Endothelial cell of umbilical vein (primary cell): ENCODE measurements at regions not wholly inside any gene's neighbourhood (a gene's known extent, or its start where the extent isn't known, plus 50 kb on each side); places are given as distances from the start of the nearest gene placed in this dataset.

Experiments
- BruUV-seq: library from RNA; stranded (reverse); fragments of 400-500 nt; replicated peaks from 2 replicates; lab custom pipeline; 2021; lab: Mats Ljungman, UMichigan
- CTCF ChIA-PET: fragments of 300-600, 350-600 bp; sonication (Branson Sonifier 250); formaldehyde crosslinking; loops from one replicate; lab custom pipeline; 2021; ENCODE audit warnings: antibody characterized with exemption, inconsistent platforms; lab: Charles Lee
- POLR2A ChIA-PET: fragments of 300-600, 350-600 bp; sonication (Branson Sonifier 250); formaldehyde crosslinking; loops from one replicate; lab custom pipeline; 2021; ENCODE audit warnings: antibody characterized with exemption, inconsistent platforms; lab: Charles Lee
- DNase-seq: peaks from one replicate; pipeline ENCODE4 v3.0.0-alpha.2; 2011; ENCODE audit warnings: low read depth, low spot score
- FAIRE-seq: peaks from 2 replicates; lab custom pipeline; 2011; peaks lifted over from hg19 to GRCh38; lab: Jason Lieb, UNC
- H2AFZ ChIP-seq: 2 replicates; pipeline ENCODE4 v1.6.0; 2012; ENCODE audit warnings: low read depth, low read length, control low read depth, inconsistent platforms
- H3K27ac ChIP-seq: 2 replicates; pipeline ENCODE4 v1.5.1; 2011; ENCODE audit warnings: low read depth, mild to moderate bottlenecking, control low read depth, low read length, moderate library complexity; ENCODE audit not compliant: insufficient read depth
- H3K27me3 ChIP-seq, 2 experiments: 2 replicates each; pipeline versions ENCODE4 v1.6.0 to v1.6.1; 2011; ENCODE audit warnings: low read length in 2 of 2, mixed read lengths in 1 of 2; ENCODE audit not compliant: control insufficient read depth in 2 of 2, insufficient read depth in 2 of 2
- H3K36me3 ChIP-seq, 2 experiments: 2 replicates in 1 of 2; 3 replicates in 1 of 2; pipeline ENCODE4 v1.5.1; 2011; ENCODE audit warnings: low read length in 2 of 2, mild to moderate bottlenecking in 1 of 2, moderate library complexity in 1 of 2; ENCODE audit not compliant: control insufficient read depth in 2 of 2, insufficient read depth in 2 of 2; ENCODE audit errors: extremely low read depth in 1 of 2
- H3K4me1 ChIP-seq: 3 replicates; pipeline ENCODE4 v1.5.1; 2011; ENCODE audit warnings: mild to moderate bottlenecking, low read length; ENCODE audit not compliant: control insufficient read depth, insufficient read depth; ENCODE audit errors: extremely low read depth
- H3K4me2 ChIP-seq: 2 replicates; pipeline ENCODE4 v1.6.1; 2011; ENCODE audit warnings: low read length, control low read depth, mixed read lengths; ENCODE audit not compliant: insufficient read depth
- H3K4me3 ChIP-seq, 3 experiments: fragments of 200-600 bp in 1 of 3; sonication (generic), shearing (Covaris generic) in 1 of 3; replicated peaks in 1 of 3; 2 replicates each; pipeline ENCODE4 v1.5.1; 2011 to 2016; ENCODE audit warnings: control low read depth in 3 of 3, low read length in 3 of 3, mild to moderate bottlenecking in 2 of 3, inconsistent platforms in 1 of 3, low read depth in 1 of 3, moderate library complexity in 1 of 3; ENCODE audit not compliant: insufficient read depth in 1 of 3
- H3K79me2 ChIP-seq: 2 replicates; pipeline ENCODE4 v1.6.0; 2012; ENCODE audit warnings: low read length, inconsistent platforms; ENCODE audit not compliant: control insufficient read depth, insufficient read depth
- H3K9ac ChIP-seq: replicated peaks from 2 replicates; pipeline ENCODE3; 2011; ENCODE audit warnings: low read length, control low read depth; ENCODE audit not compliant: insufficient read depth; ENCODE audit errors: extremely low read depth
- H3K9me1 ChIP-seq: replicated peaks from 3 replicates; pipeline ENCODE4 v1.6.0; 2011; ENCODE audit warnings: mild to moderate bottlenecking, low read length; ENCODE audit not compliant: control insufficient read depth, insufficient read depth; ENCODE audit errors: extremely low read depth
- H3K9me3 ChIP-seq: replicated peaks from 2 replicates; pipeline ENCODE4 v1.5.1; 2012; ENCODE audit warnings: low read length, inconsistent platforms; ENCODE audit not compliant: control insufficient read depth, insufficient read depth
- H4K20me1 ChIP-seq: replicated peaks from 2 replicates; pipeline ENCODE3; 2011; ENCODE audit warnings: mild to moderate bottlenecking, low read length; ENCODE audit not compliant: control insufficient read depth, insufficient read depth; ENCODE audit errors: extremely low read depth
- EZH2 ChIP-seq: IDR thresholded peaks from 2 replicates; pipeline ENCODE4 v1.6.1; 2012; ENCODE audit warnings: borderline replicate concordance, low read depth, mild to moderate bottlenecking, moderate library complexity, low read length, inconsistent platforms; ENCODE audit not compliant: severe bottlenecking
- FOS ChIP-seq: IDR thresholded peaks from 2 replicates; pipeline ENCODE4 v1.6.1; 2011; ENCODE audit warnings: mild to moderate bottlenecking, low read length, moderate library complexity, borderline replicate concordance; ENCODE audit not compliant: insufficient read depth
- GATA2 ChIP-seq: IDR thresholded peaks from 2 replicates; pipeline ENCODE4 v1.7.0; 2011; ENCODE audit warnings: low read depth, mild to moderate bottlenecking, moderate library complexity, mixed read lengths, low read length; ENCODE audit not compliant: insufficient read length, insufficient read depth
- JUN ChIP-seq: IDR thresholded peaks from 2 replicates; pipeline ENCODE4 v1.6.1; 2011; ENCODE audit warnings: borderline replicate concordance, low read depth; ENCODE audit not compliant: insufficient read length, insufficient read depth
- MYC ChIP-seq: IDR thresholded peaks from one replicate; pipeline ENCODE4 v1.6.1; 2011; ENCODE audit warnings: mild to moderate bottlenecking, low read depth, low read length
- POLR2A ChIP-seq: IDR thresholded peaks from 2 replicates; pipeline ENCODE4 v1.6.1; 2012; ENCODE audit warnings: low read depth, mild to moderate bottlenecking, control low read depth, low read length
- POLR2AphosphoS5 ChIP-seq: IDR thresholded peaks from 2 replicates; pipeline ENCODE4 v1.6.1; 2012; ENCODE audit warnings: low read depth, mild to moderate bottlenecking, control low read depth, low read length, moderate library complexity; ENCODE audit not compliant: insufficient read depth
- dilution Hi-C: fragments of 300-500 bp; cut with MboI; formaldehyde crosslinking; loops from one replicate; pipeline ENCODE4 v1.15.0; 2019; ENCODE audit warnings: low sequenced_read_pairs; ENCODE audit not compliant: extremely low pct_ligation_motif_present
- intact Hi-C: fragments of 100-400 bp; cut with micrococcal nuclease; formaldehyde crosslinking; loops from one replicate; pipeline ENCODE4 v1.10.0; 2022
- TF ChIP-seq, protein P1 (sequence below), 2 donors: IDR thresholded peaks; 1 replicate in 1 of 2; 2 replicates in 1 of 2; pipeline ENCODE4 v1.5.1; 2011; ENCODE audit warnings: low read length in 2 of 2, mild to moderate bottlenecking in 2 of 2, moderate library complexity in 2 of 2, control low read depth in 1 of 2, inconsistent platforms in 1 of 2, low read depth in 1 of 2; ENCODE audit not compliant: insufficient read depth in 1 of 2; ENCODE audit errors: extremely low read depth in 1 of 2
- TF ChIP-seq, protein P2 (sequence below): IDR thresholded peaks from 2 replicates; pipeline ENCODE4 v1.6.1; 2011; ENCODE audit not compliant: insufficient read depth, insufficient read length

GRCh38 chrY:9257725-9258124, 79.5 kb upstream of the TSPY4 start:
- no peak for FAIRE-seq
- TF ChIP-seq EZH2, result no peak
- TF ChIP-seq, protein P1, sequence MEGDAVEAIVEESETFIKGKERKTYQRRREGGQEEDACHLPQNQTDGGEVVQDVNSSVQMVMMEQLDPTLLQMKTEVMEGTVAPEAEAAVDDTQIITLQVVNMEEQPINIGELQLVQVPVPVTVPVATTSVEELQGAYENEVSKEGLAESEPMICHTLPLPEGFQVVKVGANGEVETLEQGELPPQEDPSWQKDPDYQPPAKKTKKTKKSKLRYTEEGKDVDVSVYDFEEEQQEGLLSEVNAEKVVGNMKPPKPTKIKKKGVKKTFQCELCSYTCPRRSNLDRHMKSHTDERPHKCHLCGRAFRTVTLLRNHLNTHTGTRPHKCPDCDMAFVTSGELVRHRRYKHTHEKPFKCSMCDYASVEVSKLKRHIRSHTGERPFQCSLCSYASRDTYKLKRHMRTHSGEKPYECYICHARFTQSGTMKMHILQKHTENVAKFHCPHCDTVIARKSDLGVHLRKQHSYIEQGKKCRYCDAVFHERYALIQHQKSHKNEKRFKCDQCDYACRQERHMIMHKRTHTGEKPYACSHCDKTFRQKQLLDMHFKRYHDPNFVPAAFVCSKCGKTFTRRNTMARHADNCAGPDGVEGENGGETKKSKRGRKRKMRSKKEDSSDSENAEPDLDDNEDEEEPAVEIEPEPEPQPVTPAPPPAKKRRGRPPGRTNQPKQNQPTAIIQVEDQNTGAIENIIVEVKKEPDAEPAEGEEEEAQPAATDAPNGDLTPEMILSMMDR (IDR thresholded peaks at IDR 0.05; ENCODE audit: extremely low read depth in 1 of 2, insufficient read depth in 1 of 2, low read depth in 1 of 2, low read length in 2 of 2), result no peak
- TF ChIP-seq, protein P2, sequence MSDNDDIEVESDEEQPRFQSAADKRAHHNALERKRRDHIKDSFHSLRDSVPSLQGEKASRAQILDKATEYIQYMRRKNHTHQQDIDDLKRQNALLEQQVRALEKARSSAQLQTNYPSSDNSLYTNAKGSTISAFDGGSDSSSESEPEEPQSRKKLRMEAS, result no peak
- TF ChIP-seq FOS, result no peak
- TF ChIP-seq POLR2A, result no peak
- no peak for TF ChIP-seq GATA2
- TF ChIP-seq POLR2AphosphoS5, result no peak
- no peak for TF ChIP-seq MYC
- TF ChIP-seq JUN, result no peak

More at GRCh38 chrY:9257725-9258124, 79.5 kb upstream of the TSPY4 start:
- Histone ChIP-seq H3K79me2 (no peaks in the 10 kb centered on the region), H3K9ac (no peak overlapping the region), H2AFZ (no peak overlapping the region), H3K4me3 (no peak overlapping the region), H3K36me3 (no peaks in the 10 kb centered on the region), H3K9me1 (no peaks in the 10 kb centered on the region), H4K20me1 (no peaks in the 10 kb centered on the region), H3K4me2 (no peak overlapping the region), H3K27me3 (no peaks in the 10 kb centered on the region), H3K9me3 (no peaks in the 10 kb centered on the region), H3K27ac (no peak overlapping the region), H3K4me1 (no peaks in the 10 kb centered on the region)
- intact Hi-C loops (no loop called here), dilution Hi-C loops (no loop called here)
- CTCF ChIA-PET, result no interaction called here
- POLR2A ChIA-PET, result no interaction called here
- BruUV-seq, result no TSS peak
- DNase-seq, result no peak
